HG03097 (cell line): ENCODE measurements at regions not wholly inside any gene's neighbourhood (a gene's known extent, or its start where the extent isn't known, plus 50 kb on each side); places are given as distances from the start of the nearest gene placed in this dataset.
"Not testable (repeated sequence)": the region's sequence is repeated elsewhere in the genome, so short reads cannot be mapped to it uniquely, and the experiment has no call there.

ENCODE experiments used
- ATAC-seq: cut with Tn5 transposase; IDR thresholded peaks from one replicate; pipeline ENCODE4 v1.9.1; 2021; ENCODE audit not compliant: unreplicated experiment, low FRiP score

DNA sequence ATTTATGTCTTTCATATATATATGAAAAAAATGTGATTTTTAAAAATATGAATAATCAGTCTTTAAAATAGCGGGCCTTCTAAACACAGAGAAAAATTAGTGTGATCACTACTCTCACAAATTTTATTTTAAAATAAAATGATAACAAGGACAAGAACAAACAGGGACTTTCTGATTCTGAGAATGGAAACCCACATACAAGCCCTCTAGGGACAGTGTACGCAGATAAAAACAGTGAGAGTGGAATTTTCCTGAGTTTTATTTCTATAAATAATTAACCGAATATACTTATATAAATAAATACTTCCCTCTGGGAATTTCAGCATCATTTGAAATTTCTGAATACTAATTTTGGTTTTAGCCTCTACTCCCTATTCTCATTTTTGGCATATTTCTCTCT, 201.4 kb upstream of the CBLB start:
- no peak for ATAC-seq

DNA sequence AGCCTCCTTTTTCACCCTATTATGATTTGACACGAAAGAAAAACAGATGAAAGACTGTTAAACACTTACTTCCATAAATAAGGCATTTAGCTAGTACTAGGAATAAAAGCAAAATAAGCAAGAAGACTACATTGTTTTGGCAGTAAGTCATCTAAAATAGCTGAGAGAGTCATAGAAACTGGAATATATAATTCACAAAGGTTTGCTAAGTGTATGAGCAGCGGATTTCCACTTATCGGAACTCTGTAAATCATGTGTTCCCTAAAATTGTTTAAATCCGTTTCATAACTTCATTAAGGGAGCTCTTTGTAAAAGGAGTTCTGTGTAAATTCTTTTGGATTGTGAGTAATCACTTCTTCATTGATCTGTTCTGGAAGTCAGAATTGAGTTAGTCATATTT, 202.5 kb upstream of the CBLB start:
- ATAC-seq: no peak

DNA sequence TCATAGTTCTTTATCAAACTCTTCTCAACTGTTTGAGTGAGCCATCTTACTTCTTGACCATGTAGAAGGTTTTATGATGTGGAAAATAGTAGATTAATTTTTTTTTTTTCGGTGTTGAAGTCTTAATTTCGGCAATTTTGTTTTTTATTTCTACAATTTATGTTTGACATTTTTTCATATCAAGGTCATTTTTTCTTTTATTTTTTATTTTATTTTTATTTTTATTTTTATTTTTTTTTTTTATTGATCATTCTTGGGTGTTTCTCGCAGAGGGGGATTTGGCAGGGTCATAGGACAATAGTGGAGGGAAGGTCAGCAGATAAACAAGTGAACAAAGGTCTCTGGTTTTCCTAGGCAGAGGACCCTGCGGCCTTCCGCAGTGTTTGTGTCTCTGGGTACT, 203.8 kb upstream of the CBLB start:
- not testable (repeated sequence) for ATAC-seq

DNA sequence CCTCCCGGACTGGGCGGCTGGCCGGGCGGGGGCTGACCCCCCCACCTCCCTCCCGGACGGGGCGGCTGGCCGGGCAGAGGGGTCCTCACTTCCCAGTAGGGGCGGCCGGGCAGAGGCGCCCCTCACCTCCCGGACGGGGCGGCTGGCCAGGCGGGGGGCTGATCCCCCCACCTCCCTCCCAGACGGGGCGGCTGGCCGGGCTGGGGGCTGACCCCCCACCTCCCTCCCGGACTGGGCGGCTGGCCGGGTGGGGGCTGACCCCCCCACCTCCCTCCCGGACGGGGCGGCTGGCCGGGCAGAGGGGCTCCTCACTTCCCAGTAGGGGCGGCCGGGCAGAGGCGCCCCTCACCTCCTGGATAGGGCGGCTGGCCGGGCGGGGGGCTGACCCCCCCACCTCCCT, 205.0 kb upstream of the CBLB start:
- not testable (repeated sequence) for ATAC-seq

DNA sequence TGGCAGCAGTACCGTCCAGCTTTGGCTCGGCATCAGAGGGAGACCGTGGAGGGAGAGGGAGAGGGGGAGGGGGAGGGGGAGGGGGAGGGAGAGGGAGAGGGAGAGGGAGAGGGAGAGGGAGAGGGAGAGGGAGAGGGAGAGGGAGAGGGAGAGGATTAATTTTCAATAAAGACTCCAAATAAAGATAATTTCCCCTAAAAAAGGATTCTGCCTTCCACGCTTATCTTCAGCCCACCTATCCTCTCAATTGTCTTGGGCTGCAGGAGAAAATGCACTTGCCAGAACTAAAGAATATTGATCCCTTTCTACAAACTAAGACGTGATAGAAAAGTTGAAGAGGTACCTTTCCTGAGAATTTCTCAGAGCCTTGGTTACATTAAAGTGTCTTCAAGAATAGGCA, 206.9 kb upstream of the CBLB start:
- ATAC-seq: not testable (repeated sequence)

DNA sequence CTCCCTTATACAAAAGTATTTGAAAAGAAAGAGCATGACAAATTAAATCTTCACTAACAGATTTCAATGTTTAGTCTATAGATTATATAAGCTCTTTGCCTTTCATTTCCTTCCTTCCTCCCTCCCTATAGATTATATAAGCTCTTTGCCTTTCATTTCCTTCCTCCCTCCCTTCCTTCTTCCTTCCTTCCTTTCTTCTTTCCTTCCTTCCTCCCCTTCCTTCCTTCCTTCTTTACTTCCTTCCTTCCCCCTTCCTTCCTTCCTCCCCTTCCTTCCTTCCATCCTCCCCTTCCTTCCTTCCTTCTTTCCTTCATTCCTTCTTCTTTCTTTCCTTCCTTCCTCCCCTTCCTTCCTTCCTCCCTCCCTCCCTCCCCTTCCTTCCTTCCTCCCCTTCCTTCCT, 209.8 kb upstream of the CBLB start:
- no peak for ATAC-seq

DNA sequence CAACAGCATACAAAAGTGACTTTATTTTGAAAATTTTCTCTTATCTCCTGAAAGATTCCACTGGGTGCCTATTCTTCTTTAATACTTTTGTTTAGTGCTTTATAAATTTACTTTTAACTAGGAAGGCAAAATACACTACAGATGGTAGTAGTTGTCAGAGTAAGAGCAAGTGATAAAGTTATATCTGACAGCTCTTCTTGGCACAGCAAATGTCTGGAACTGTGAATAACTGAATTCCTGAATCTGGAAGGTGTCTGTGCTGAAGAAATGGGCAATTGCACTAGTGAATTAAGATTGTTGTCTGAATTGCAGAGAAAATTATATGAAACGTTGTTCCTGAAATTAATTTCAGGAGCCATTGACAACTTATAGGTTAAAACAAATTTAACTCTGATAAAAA, 213.8 kb upstream of the CBLB start:
- no peak for ATAC-seq

DNA sequence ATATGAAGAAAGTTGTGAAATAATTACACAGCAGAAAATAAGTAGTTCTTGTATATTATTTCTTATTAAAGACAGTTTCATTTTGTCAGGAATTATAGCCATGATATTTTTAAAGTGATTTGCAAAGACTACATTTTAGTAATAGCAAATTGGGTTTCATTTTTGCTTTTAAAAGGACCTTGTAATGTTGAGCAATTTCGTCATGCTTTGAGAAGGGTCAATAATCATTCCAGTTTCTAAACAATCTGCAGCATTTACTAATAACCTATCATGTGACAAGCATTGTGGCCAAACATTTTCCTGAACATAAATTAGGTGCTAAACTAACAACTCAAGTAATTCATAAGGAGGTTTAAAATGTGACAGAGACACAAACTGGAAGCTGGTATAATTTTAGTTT, 214.4 kb upstream of the CBLB start:
- no peak for ATAC-seq

DNA sequence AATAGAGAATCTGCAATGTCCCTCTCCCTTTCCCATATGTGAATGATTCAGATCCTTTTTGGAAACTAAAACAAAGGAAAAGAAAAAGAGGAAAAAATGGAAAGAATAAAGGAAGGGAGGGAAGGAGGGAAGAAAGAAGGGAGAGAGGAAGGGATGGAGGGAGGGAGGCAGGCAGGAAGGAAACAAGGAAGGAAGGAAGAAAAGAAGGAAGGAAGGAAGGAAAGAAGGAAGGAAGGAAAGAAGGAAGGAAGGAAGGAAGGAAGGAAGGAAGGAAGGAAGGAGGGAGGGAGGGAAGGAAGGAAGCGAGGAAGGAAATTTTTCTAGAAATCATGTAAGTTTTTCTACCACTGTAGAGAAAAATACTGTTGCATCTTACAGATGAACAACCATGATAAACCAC, 215.0 kb upstream of the CBLB start:
- no peak for ATAC-seq

DNA sequence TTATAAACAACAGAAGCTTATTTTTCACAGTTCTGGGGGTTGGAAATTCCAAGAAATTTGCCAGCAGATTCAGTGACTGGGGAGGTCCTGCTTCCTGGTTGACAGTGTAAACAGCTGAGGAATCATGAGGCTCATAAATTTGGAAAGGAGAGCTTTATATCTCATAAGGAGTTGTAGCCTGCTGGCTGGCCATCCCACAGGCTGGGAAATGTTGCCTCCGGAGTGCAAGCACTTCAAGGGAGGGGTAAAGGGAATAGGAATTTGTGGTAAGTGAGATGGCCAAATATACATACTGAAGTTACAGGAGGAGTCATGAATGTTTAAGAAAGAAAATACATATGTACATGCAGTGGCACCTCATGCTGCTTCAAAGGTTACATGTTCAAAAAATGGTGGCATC, 217.2 kb upstream of the CBLB start:
- ATAC-seq: no peak

DNA sequence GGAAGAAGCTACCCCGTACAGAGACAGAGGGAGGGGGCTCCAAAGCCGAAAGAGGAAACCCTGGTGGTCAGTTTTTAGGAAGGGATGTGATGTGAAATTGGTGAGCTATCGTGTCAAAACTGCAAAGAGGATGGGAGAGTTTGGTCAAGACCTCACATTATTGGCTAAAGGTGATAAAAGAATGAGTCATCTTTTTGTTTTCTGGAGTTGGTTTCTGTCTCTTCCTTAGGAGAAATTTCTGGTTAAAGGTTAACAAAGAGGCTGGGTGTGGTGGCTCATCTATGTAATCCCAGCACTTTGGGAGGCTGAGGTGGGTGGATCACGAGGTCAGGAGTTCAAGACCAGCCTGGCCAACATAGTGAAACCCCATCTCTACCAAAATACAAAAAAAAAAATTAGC, 217.8 kb upstream of the CBLB start:
- no peak for ATAC-seq

DNA sequence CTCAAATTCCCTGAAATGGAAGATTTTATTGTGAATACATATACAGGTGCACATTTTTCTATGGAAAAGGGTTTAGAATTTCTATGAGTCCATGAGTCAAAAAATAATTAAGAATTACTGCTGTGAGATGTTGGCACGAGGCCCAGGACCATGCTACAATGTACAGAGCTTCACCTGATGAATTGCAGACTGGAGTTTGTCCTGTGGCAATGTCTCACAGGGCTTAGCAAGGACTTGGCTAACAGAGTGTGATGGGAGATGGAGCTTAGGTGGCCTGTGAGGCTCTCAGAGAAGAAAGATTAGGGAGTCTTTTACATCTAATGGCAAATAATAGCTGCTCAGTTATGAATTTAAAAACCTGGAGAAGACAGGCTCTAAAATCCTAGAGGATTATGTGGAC, 219.5 kb upstream of the CBLB start:
- no peak for ATAC-seq

DNA sequence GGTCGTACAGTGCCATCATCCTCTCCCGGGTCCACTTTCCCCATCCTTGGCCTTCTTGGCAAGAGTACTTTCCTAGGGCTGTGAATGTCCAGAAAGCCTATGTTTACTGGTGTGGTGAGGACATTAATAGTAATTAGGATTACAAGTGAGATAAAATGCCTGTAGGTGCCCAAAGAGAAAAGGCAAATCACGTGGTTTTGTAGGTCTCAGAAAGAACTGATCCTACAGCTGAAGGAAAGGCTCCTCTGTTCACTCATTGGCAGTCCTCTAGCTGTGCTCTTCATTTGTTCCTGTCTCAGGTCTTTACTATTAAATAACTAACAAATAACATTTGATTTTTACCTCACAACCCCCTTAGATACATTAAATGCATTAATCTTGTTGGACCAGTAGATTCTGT, 220.1 kb upstream of the CBLB start:
- no peak for ATAC-seq

DNA sequence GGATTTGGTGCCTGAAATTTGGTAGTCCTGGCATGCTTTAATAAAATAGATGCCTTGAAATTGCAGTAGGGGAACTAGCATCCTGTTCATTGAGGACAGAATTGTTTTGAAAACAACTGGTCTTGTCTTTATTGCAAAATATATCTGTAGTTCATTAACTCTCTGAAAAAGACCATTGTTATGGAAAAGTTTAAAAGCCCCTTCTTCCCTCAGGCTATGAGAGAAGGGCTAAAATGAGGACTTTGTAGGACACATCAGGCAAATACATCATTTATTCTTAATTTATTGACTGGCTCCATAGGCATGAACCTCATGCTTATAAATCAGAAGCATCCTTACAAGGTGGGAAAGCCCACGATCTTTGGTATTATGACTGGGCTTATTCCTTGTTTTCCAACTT, 221.0 kb upstream of the CBLB start:
- no peak for ATAC-seq

DNA sequence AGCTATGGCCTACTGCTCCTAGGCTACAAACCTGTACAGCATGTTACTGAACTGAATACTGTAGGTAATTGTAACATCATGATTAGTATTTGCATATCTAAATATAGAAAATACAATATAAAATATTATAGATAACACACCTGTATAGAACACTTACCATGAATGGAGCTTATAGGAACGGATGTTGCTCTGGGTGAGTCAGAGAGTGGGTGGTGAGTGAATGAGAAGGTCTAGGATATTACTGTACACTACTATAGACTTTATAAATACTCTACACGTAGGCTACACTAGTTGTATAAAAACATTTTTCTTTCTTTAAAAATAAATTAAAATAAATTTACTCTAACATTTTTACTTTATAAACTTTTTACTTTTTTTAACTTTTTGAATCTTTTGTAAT, 224.0 kb upstream of the CBLB start:
- no peak for ATAC-seq

DNA sequence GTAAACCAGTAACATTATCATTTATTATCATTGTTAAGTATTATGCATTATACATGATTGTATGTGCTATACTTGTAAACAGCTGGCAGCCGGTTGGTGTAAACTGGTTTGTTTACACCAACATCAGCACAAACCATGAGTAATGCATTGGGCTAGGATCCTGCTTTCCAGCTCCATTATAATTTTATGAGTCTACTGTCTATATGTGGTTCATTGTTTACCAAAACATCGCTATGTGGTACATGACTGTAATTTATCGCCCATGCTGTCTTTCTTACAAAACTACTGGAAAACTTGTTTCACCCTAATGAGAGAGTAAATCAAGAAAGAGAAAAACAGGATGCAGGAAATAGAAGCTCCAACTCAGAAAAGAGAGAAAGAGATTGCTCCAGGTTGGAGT, 224.8 kb upstream of the CBLB start:
- no peak for ATAC-seq

DNA sequence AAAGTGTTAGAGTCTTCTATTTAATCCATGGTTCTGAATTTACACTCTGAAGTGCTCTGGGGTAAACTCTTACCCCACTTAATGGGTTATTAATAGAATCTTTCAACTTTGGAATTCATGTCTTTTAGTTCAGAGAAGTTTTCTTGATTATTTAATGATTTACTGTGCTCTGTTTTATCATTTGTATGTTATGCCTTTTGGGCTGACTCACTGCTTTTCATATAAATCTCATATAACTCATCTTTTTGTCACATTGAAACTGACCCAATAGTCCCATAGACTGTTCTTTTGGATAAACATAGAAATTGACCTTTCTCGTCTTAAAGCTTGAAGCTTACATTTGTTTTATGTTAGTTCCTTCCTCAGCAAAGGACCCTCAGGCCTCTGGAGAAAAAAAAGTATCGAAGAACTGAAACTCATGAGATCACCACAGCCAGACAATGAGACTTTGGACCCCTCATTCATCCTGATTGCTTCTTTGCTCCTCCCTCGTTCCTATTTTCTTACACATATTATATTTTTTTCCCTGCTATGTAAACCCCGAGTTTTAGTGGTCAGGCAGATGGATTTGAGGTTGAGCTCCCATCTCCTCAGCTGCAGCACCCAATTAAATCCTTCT, 229.1 kb upstream of the CBLB start:
- no peak for ATAC-seq

DNA sequence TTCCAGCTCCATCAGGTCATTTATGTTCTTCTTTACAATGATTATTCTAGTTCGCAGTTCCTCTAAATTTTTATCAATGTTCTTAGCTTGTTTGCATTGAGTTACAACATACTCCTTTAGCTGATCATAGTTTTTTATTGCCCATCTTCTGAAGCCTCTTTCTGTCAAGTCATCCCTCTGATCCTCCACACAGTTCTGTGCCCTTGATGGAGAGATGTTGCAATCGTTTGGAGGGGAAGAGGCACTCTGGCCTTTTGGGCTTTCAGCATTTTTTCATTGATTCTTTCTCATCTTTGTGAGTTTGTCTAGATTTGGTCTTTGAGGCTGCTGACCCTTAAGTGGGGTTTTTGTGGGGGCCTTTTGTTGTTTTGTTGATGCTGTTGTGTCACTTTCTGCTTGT, 234.6 kb upstream of the CBLB start:
- no peak for ATAC-seq

DNA sequence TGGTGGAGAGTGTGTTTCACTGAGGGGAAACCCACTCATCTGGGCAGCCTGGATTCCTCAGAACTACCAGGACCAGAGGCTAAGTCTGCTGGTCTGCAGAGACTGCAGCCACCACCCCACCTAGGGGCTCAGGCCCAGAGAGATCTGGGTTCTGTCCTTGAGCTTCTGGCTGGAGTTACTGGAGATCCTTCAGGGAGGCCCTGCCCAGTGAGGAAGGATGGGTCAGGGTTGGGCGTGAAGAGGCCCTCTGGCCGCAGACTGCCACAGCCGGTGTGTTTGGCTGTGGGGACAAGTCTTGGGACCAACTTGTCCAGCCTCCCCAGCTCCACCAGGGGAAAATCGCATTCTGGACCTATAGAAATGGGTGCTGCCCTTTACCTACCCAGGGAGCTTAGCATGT, 235.3 kb upstream of the CBLB start:
- ATAC-seq: no peak

DNA sequence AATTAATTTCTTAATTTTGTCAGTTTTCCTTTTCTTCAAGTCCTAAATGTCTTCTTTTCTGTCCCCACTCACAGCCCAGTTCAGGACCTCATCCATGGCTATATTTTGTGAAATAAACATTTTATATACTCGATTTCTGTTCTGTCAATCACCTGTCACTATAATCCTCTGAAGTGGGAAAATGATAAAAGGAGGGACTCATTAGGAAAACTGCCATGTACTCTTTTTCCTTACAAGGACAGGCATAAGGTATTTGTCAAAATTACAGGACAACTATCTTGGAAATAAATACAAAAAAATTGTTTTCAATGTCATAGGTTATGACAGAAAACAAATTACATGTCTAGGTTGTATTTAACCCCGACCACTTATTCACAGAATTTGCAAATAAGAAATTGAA, 240.1 kb upstream of the CBLB start:
- ATAC-seq: no peak

DNA sequence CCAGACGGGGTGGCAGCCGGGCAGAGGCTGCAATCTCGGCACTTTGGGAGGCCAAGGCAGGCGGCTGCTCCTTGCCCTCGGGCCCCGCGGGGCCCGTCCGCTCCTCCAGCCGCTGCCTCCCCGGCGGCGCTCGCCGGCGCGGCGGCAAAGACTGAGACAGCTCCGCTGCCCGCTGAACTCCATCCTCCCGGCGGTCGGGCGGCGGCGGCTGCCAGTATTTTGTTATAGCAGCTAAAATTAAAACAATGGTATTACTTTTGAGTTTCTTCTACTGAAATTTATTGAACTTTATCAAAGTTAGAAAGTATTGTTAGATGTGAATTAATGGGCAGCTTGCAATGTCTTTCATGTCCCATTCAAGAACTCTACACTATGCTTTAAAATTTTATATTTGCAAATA, 243.7 kb upstream of the CBLB start:
- not testable (repeated sequence) for ATAC-seq

DNA sequence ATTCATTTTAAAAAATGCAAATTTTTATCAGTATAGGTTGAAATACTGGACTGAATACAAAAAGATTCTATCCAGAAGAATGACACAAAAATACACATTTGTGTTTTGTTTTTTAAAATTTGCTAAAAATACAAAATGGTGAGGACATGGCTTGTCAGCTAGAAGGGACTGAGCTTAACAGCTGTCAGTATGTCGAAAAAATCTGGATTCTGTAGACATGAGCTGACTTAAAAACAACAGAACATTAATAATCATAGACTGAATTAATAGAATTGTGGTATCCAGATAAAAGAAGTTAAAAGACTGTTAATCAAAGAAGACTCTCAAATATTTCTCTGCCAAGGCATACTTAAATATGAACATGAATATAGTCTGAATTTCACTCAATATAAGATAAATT, 244.9 kb upstream of the CBLB start:
- no peak for ATAC-seq

DNA sequence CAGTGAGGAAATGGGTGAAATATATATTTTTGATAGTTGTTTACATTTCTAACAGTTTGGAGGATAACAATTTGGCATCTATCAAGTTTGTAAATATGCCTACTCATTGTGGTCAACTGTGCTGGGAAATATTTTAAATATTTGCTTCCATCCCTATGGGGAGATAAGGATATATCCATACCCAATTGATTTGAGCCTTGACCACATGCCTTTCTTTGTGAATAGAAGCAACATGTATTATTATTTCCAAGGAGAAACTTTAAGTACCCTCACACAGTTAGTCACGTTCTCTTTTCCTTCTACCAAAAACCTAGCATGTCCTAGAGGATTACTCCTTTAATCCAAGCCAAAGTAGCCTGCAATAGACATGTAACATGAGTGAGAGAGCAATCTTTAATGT, 245.4 kb upstream of the CBLB start:
- no peak for ATAC-seq
